IPS-15b (cell line): ENCODE measurements at regions not wholly inside any gene's neighbourhood (a gene's known extent, or its start where the extent isn't known, plus 50 kb on each side); places are given as distances from the start of the nearest gene placed in this dataset.

ENCODE experiments used
- H3K27me3 ChIP-seq: one replicate; pipeline ENCODE4 v1.6.1; 2013; ENCODE audit warnings: low read length; ENCODE audit not compliant: control insufficient read depth, insufficient read depth
- H3K36me3 ChIP-seq: one replicate; pipeline ENCODE4 v1.6.1; 2013; ENCODE audit warnings: low read length; ENCODE audit not compliant: control insufficient read depth, insufficient read depth
- H3K4me1 ChIP-seq: one replicate; pipeline ENCODE4 v1.6.1; 2013; ENCODE audit warnings: mild to moderate bottlenecking, low read length; ENCODE audit not compliant: control insufficient read depth, insufficient read depth
- H3K4me3 ChIP-seq: one replicate; pipeline ENCODE4 v1.5.1; 2013; ENCODE audit warnings: low read depth, low read length
- H3K9ac ChIP-seq: one replicate; pipeline ENCODE4 v1.6.1; 2013; ENCODE audit warnings: low read depth, mild to moderate bottlenecking, low read length
- H3K9me3 ChIP-seq: one replicate; pipeline ENCODE4 v1.6.1; 2013; ENCODE audit warnings: mild to moderate bottlenecking, low read length; ENCODE audit not compliant: control insufficient read depth, insufficient read depth

DNA sequence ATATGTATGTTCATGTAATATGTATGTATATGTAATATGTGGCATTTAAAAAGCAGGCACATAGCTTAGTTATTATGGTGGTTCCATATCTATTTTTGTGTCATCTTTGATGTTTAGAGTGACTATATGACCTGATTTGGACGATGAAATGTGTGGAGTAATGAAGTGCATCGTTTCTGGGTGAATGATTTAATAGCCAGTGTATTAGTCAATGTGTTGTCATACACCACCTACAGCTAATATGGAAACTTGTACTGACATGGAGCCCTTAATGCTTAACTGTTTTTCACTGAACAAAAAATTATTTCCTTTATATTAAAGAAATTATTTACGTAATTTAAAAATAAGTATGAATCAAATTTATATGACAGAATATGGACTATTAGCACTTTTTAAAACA, 292.3 kb upstream of the FSTL5 start:
- no peak overlapping the region for H3K9ac ChIP-seq
- H3K4me1 ChIP-seq = no peaks in the 10 kb centered on the region
- no peaks in the 10 kb centered on the region for H3K27me3 ChIP-seq
- H3K36me3 ChIP-seq = no peaks in the 10 kb centered on the region
- H3K4me3 ChIP-seq = no peak overlapping the region
- no peaks in the 10 kb centered on the region for H3K9me3 ChIP-seq

DNA sequence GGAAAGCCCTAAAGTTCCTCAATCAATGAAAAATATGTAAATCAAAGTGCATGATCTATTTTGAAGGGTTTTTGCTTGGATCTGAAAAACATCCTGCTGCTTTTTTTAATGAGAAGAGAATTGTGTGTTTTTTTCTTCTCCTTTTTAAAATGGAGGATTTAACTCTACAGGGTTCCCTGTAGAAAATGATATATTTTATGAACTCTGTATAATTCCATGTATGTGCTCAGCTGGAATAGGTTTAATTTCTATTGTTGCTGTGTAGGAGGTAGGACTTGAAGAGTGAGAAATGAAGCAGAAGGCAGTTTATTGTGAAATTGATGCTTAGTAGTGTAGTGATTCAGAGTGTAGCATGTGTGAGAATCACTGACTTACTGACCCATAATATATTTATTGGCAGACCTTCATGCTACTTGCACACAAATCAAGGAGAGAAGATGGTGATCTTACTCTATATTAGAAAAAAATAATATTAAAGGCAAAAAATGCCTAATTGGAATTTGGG, 286.8 kb upstream of the FSTL5 start:
- no peak overlapping the region for H3K4me3 ChIP-seq
- H3K4me1 ChIP-seq = no peaks in the 10 kb centered on the region
- H3K36me3 ChIP-seq = no peaks in the 10 kb centered on the region
- H3K9me3 ChIP-seq = no peaks in the 10 kb centered on the region
- no peak overlapping the region for H3K9ac ChIP-seq
- no peaks in the 10 kb centered on the region for H3K27me3 ChIP-seq

GRCh38 chr4:162443510-162443909, 279.7 kb upstream of the FSTL5 start:
- no peaks in the 10 kb centered on the region for H3K27me3 ChIP-seq
- no peaks in the 10 kb centered on the region for H3K36me3 ChIP-seq
- no peak overlapping the region for H3K4me3 ChIP-seq
- no peaks in the 10 kb centered on the region for H3K9me3 ChIP-seq
- H3K4me1 ChIP-seq = no peaks in the 10 kb centered on the region
- no peak overlapping the region for H3K9ac ChIP-seq

- Histone ChIP-seq H3K36me3 (no peaks in the 10 kb centered on the region), H3K4me1 (no peaks in the 10 kb centered on the region), H3K9me3 (no peaks in the 10 kb centered on the region), H3K9ac (no peak overlapping the region), H3K27me3 (no peaks in the 10 kb centered on the region), H3K4me3 (no peak overlapping the region)
These were observed 278.3 kb upstream of the FSTL5 start for GRCh38 chr4:162442128-162442527.

GRCh38 chr4:162422312-162422711, 258.5 kb upstream of the FSTL5 start:
- Histone ChIP-seq H3K9me3 (no peaks in the 10 kb centered on the region), H3K27me3 (no peaks in the 10 kb centered on the region), H3K36me3 (no peaks in the 10 kb centered on the region), H3K4me3 (no peak overlapping the region), H3K4me1 (no peaks in the 10 kb centered on the region), H3K9ac (no peak overlapping the region)

GRCh38 chr4:162410854-162411253, 247.1 kb upstream of the FSTL5 start:
- H3K9me3 ChIP-seq = no peaks in the 10 kb centered on the region
- no peaks in the 10 kb centered on the region for H3K36me3 ChIP-seq
- H3K27me3 ChIP-seq = no peaks in the 10 kb centered on the region
- H3K9ac ChIP-seq = no peak overlapping the region
- H3K4me3 ChIP-seq = no peak overlapping the region
- no peaks in the 10 kb centered on the region for H3K4me1 ChIP-seq

- no peak overlapping the region for H3K9ac ChIP-seq
- H3K9me3 ChIP-seq = no peaks in the 10 kb centered on the region
- no peaks in the 10 kb centered on the region for H3K4me1 ChIP-seq
- H3K27me3 ChIP-seq = no peaks in the 10 kb centered on the region
- H3K4me3 ChIP-seq = no peak overlapping the region
- H3K36me3 ChIP-seq = no peaks in the 10 kb centered on the region
These were observed 245.2 kb upstream of the FSTL5 start for GRCh38 chr4:162409048-162409447.

- Histone ChIP-seq H3K4me3 (no peak overlapping the region), H3K4me1 (no peaks in the 10 kb centered on the region), H3K9ac (no peak overlapping the region), H3K9me3 (no peaks in the 10 kb centered on the region), H3K27me3 (no peaks in the 10 kb centered on the region), H3K36me3 (no peaks in the 10 kb centered on the region)
These were observed 244.5 kb upstream of the FSTL5 start for GRCh38 chr4:162408309-162408708.

DNA sequence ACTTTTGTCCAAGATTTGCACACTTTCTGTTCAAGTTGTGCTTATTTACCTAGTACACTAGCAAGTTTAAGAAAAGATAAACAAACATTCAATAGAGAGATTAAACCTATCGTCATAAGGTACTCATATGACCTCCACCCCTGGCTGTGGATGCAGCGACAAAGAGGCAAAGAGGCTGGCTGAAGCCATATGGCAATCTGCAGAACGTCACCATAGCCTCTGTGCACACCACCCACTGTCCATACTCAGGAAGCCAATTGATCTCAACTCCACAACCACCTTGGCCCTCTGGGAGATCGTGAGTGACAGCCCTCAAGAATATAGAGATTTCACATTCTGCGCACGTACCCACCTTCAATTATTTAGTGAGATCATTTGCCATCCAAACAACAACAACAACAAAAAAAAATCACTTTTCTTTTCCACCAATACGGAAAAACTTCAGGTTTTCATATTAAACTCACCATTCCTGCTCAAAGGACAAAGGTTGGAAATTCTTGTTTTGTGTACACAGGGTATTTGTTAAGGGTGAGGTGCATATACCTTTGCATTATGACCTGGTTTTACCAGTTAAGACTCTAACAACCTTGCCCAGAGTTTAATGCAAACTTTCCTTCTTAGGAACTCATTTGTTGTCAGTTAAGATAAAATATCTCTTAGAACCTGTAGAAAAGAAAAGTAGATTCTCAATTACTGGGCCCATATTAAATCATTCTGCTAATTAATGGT, 243.0 kb upstream of the FSTL5 start:
- Histone ChIP-seq H3K4me3 (no peak overlapping the region), H3K27me3 (no peaks in the 10 kb centered on the region), H3K9me3 (no peaks in the 10 kb centered on the region), H3K36me3 (no peaks in the 10 kb centered on the region), H3K9ac (no peak overlapping the region), H3K4me1 (no peaks in the 10 kb centered on the region)

- no peak overlapping the region for H3K4me3 ChIP-seq
- H3K9me3 ChIP-seq = no peaks in the 10 kb centered on the region
- no peaks in the 10 kb centered on the region for H3K27me3 ChIP-seq
- no peak overlapping the region for H3K9ac ChIP-seq
- no peaks in the 10 kb centered on the region for H3K4me1 ChIP-seq
- H3K36me3 ChIP-seq = no peaks in the 10 kb centered on the region
These were observed 240.1 kb upstream of the FSTL5 start for GRCh38 chr4:162403932-162404331.

- Histone ChIP-seq H3K4me3 (no peak overlapping the region), H3K36me3 (no peaks in the 10 kb centered on the region)
These were observed 239.6 kb upstream of the FSTL5 start for GRCh38 chr4:162403419-162403818.

GRCh38 chr4:162401021-162401420, 237.2 kb upstream of the FSTL5 start:
- Histone ChIP-seq H3K9me3 (no peaks in the 10 kb centered on the region), H3K36me3 (no peaks in the 10 kb centered on the region), H3K4me3 (no peak overlapping the region), H3K9ac (no peak overlapping the region), H3K4me1 (no peaks in the 10 kb centered on the region), H3K27me3 (no peaks in the 10 kb centered on the region)

More at GRCh38 chr4:162403419-162403818, 239.6 kb upstream of the FSTL5 start:
- H3K9ac ChIP-seq = no peak overlapping the region
- H3K4me1 ChIP-seq = no peaks in the 10 kb centered on the region
- no peaks in the 10 kb centered on the region for H3K27me3 ChIP-seq
- no peaks in the 10 kb centered on the region for H3K9me3 ChIP-seq
